ENCODE measurements at regions not wholly inside any gene's neighbourhood (a gene's known extent, or its start where the extent isn't known, plus 50 kb on each side); places are given as distances from the start of the nearest gene placed in this dataset.

GRCh38 chr5:173768267-173768806 lies 119.8 kb upstream of the CPEB4 start:
- no peak for TF ChIP-seq HOXA7 (CRISPR knock-in tag; IDR thresholded peaks at IDR 0.05; ENCODE audit: borderline replicate concordance)
- no peak for TF ChIP-seq ZBTB49 (tag by site-specific recombination; IDR thresholded peaks at IDR 0.05; ENCODE audit: low read depth)
- no peak for TF ChIP-seq CTCF (tag by site-specific recombination; IDR thresholded peaks at IDR 0.05)
- no peak for TF ChIP-seq ZNF423 (tag by site-specific recombination; IDR thresholded peaks at IDR 0.05)
- TF ChIP-seq ZNF777 (tag by site-specific recombination; IDR thresholded peaks at IDR 0.05; ENCODE audit: borderline replicate concordance) = no peak
- TF ChIP-seq ZNF747 (tag by site-specific recombination; IDR thresholded peaks at IDR 0.05) = no peak
- no peak for TF ChIP-seq ZNF274 (IDR thresholded peaks at IDR 0.05; ENCODE audit: low read length)
- no peak for TF ChIP-seq ZNF274 (tag by site-specific recombination; IDR thresholded peaks at IDR 0.05; ENCODE audit: borderline replicate concordance)

All from HEK293 (cell line).